ENCODE measurements at regions not wholly inside any gene's neighbourhood (a gene's known extent, or its start where the extent isn't known, plus 50 kb on each side); places are given as distances from the start of the nearest gene placed in this dataset.

- H3K4me1 ChIP-seq (ENCODE audit: control insufficient read depth in 1 of 2, insufficient read depth in 2 of 2, low read depth in 1 of 2, low read length in 1 of 2) = peaks cover 6% of the 10 kb centered on the region in 2 experiments; a peak in 1 of 4 replicates
Measured at GRCh38 chr10:91163869-91164474, 56.5 kb upstream of the PCGF5 start.

DNA sequence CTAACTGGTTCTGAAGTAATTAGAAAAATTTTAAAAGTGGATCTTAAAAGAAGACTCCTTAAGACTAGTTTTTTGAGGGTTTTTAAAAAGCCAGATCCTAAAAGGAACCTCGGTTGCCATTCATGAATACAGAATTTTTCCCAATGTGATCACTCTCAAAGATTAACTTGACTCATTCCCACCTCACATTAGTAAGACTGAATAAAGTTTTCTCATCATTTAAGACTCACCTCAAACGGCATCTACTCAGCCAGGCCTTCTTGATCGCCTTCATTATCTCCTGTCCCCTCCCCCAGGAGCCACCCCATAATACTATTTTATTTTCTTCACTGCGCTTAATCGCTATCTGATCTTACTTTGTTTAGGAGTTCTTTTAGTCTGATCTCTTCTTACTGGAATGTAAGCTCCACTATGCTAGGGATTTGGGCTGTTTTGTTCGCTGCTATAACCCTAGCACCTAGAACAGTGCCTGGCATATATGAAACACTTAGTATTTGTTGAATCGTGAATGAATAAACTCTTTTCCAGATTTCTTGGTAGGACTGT lies 55.9 kb upstream of the PCGF5 start:
- ChIA-PET CTCF (interaction anchor here (1.4 to 1.7 kb wide), 2 partner anchors 20 to 86 kb away, joined by 3 to 5 read pairs; no protein-coding TSS in a partner anchor), POLR2A (no interaction called here)
- no peak for DNase-seq
- no peak overlapping the region for H2AFZ ChIP-seq (ENCODE audit: low read depth)
- peak overlapping the region in 1 of 2 experiments; percentile 84; a peak in 2 of 4 replicates for H3K4me3 ChIP-seq (ENCODE audit: low read depth in 2 of 2, low read length in 1 of 2)
- peak overlapping the region in 1 of 2 experiments; percentile 82; a peak in 2 of 4 replicates for H3K27ac ChIP-seq (ENCODE audit: low read depth in 2 of 2, low read length in 1 of 2)
- peaks cover 6% of the 10 kb centered on the region in 2 experiments; a peak in 1 of 4 replicates for H3K4me1 ChIP-seq (ENCODE audit: control insufficient read depth in 1 of 2, insufficient read depth in 2 of 2, low read depth in 1 of 2, low read length in 1 of 2)
- peak overlapping the region; percentile 90; the same call in 1 of the 2 replicates for H3K9ac ChIP-seq
- peaks cover 60% of the 10 kb centered on the region for H3K79me2 ChIP-seq (ENCODE audit: insufficient read depth)
- H3K4me2 ChIP-seq = peak overlapping the region; percentile 87
- no peaks in the 10 kb centered on the region for H3K9me3 ChIP-seq
- no peaks in the 10 kb centered on the region for H3K27me3 ChIP-seq (ENCODE audit: insufficient read depth)
- peaks cover 17% of the 10 kb centered on the region for H3F3A ChIP-seq (replicated peaks; ENCODE audit: insufficient read depth)
- WGBS (ENCODE audit: low lambda C conversion rate) = 85% methylated on average over 7 of the region's 7 CpGs
- no peaks in the 10 kb centered on the region; the same call in 1 of the 2 replicates for H4K20me1 ChIP-seq (ENCODE audit: insufficient read depth)
- TF ChIP-seq TEAD4 (IDR thresholded peaks at IDR 0.05; ENCODE audit: borderline replicate concordance, insufficient read depth) (no peak), USF1 (IDR thresholded peaks at IDR 0.05; ENCODE audit: borderline replicate concordance, low read depth) (no peak), EZH2phosphoT487 (IDR thresholded peaks at IDR 0.05; ENCODE audit: borderline replicate concordance, low read depth) (no peak), NRF1 (IDR thresholded peaks at IDR 0.05; ENCODE audit: low read depth, low read length) (no peak), GABPA (IDR thresholded peaks at IDR 0.05; ENCODE audit: low read depth) (no peak), SMC3 (IDR thresholded peaks at IDR 0.05; ENCODE audit: low read depth, low read length) (no peak)
- no peaks in the 10 kb centered on the region for H3K9me2 ChIP-seq
- no peaks in the 10 kb centered on the region for H3K36me3 ChIP-seq (replicated peaks in 1 of 2; ENCODE audit: control insufficient read depth in 1 of 2, insufficient read depth in 2 of 2, low read length in 1 of 2)

More at GRCh38 chr10:91163869-91164474, 56.5 kb upstream of the PCGF5 start:
- DNase-seq = no peak
- Histone ChIP-seq H3K27me3 (ENCODE audit: insufficient read depth) (no peaks in the 10 kb centered on the region), H3K4me3 (ENCODE audit: low read depth in 2 of 2, low read length in 1 of 2) (peak overlapping the region; percentile 81 to 84), H2AFZ (ENCODE audit: low read depth) (peak overlapping the region; percentile 61; the same call in 1 of the 2 replicates), H3K79me2 (ENCODE audit: insufficient read depth) (peaks cover 53% of the 10 kb centered on the region), H4K20me1 (ENCODE audit: insufficient read depth) (no peaks in the 10 kb centered on the region; the same call in 1 of the 2 replicates), H3K9ac (peak overlapping the region; percentile 90), H3K27ac (ENCODE audit: low read depth in 2 of 2, low read length in 1 of 2) (peak overlapping the region in 1 of 2 experiments; percentile 82; a peak in 2 of 4 replicates), H3K4me2 (peak overlapping the region; percentile 87), H3K36me3 (replicated peaks in 1 of 2; ENCODE audit: control insufficient read depth in 1 of 2, insufficient read depth in 2 of 2, low read length in 1 of 2) (no peaks in the 10 kb centered on the region), H3K9me2 (no peaks in the 10 kb centered on the region), H3K9me3 (no peaks in the 10 kb centered on the region), H3F3A (replicated peaks; ENCODE audit: insufficient read depth) (peaks cover 16% of the 10 kb centered on the region)
- TF ChIP-seq RCOR1 (IDR thresholded peaks at IDR 0.05; ENCODE audit: low read length) (no peak), RXRA (IDR thresholded peaks at IDR 0.05; ENCODE audit: borderline replicate concordance, low read depth) (peak; percentile 38; the same call in 1 of the 2 replicates), EP300 (IDR thresholded peaks at IDR 0.05; ENCODE audit: borderline replicate concordance in 1 of 2, low read depth in 1 of 2, low read length in 1 of 2) (peak in 1 of 2 experiments; percentile 34; a peak in 1 of 4 replicates), MXI1 (IDR thresholded peaks at IDR 0.05; ENCODE audit: low read depth, low read length) (peak; percentile 56; the same call in 1 of the 2 replicates), FOSL2 (IDR thresholded peaks at IDR 0.05; ENCODE audit: borderline replicate concordance, low read depth) (peak; percentile 97), JUND (IDR thresholded peaks at IDR 0.05) (peak; percentile 84), MAX (IDR thresholded peaks at IDR 0.05; ENCODE audit: low read depth) (peak; percentile 72), RFX5 (IDR thresholded peaks at IDR 0.05; ENCODE audit: low read length) (no peak), TCF12 (IDR thresholded peaks at IDR 0.05) (peak; percentile 42; the same call in 1 of the 2 replicates), EZH2phosphoT487 (IDR thresholded peaks at IDR 0.05; ENCODE audit: borderline replicate concordance, low read depth) (no peak)
- TF ChIP-seq, protein P1, sequence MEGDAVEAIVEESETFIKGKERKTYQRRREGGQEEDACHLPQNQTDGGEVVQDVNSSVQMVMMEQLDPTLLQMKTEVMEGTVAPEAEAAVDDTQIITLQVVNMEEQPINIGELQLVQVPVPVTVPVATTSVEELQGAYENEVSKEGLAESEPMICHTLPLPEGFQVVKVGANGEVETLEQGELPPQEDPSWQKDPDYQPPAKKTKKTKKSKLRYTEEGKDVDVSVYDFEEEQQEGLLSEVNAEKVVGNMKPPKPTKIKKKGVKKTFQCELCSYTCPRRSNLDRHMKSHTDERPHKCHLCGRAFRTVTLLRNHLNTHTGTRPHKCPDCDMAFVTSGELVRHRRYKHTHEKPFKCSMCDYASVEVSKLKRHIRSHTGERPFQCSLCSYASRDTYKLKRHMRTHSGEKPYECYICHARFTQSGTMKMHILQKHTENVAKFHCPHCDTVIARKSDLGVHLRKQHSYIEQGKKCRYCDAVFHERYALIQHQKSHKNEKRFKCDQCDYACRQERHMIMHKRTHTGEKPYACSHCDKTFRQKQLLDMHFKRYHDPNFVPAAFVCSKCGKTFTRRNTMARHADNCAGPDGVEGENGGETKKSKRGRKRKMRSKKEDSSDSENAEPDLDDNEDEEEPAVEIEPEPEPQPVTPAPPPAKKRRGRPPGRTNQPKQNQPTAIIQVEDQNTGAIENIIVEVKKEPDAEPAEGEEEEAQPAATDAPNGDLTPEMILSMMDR (IDR thresholded peaks at IDR 0.05) = no peak
- WGBS (ENCODE audit: low lambda C conversion rate) = 20% methylated on average over 25 of the region's 38 CpGs
- CTCF ChIA-PET = interaction anchor here (1.0 to 1.4 kb wide), 3 partner anchors 85 to 252 kb away, joined by 3 to 7 read pairs (median 5); no protein-coding TSS in a partner anchor
- POLR2A ChIA-PET = no interaction called here

Measured in SK-N-SH (cell line).